ENCODE measurements at regions not wholly inside any gene's neighbourhood (a gene's known extent, or its start where the extent isn't known, plus 50 kb on each side); places are given as distances from the start of the nearest gene placed in this dataset.
"Not testable (repeated sequence)": the region's sequence is repeated elsewhere in the genome, so short reads cannot be mapped to it uniquely, and the experiment has no call there.

GRCh38 chr2:185526161-185526560 lies 212.4 kb upstream of the FSIP2 start:
- no peak for DNase-seq

- DNase-seq = no peak
These were observed 206.9 kb upstream of the FSIP2 start for GRCh38 chr2:185531721-185532120.

- DNase-seq = no peak
These were observed 200.9 kb upstream of the FSIP2 start for GRCh38 chr2:185537689-185538088.

- DNase-seq = no peak
These were observed 171.4 kb upstream of the FSIP2 start for GRCh38 chr2:185567196-185567595.

GRCh38 chr2:185567940-185568339 lies 170.7 kb upstream of the FSIP2 start:
- no peak for DNase-seq

GRCh38 chr2:185578322-185578721 lies 160.3 kb upstream of the FSIP2 start:
- DNase-seq = no peak

GRCh38 chr2:185583058-185583816 lies 155.4 kb upstream of the FSIP2 start:
- no peak for DNase-seq

GRCh38 chr2:185585165-185585564 lies 153.4 kb upstream of the FSIP2 start:
- not testable (repeated sequence) for DNase-seq

- not testable (repeated sequence) for DNase-seq
These were observed 147.3 kb upstream of the FSIP2 start for GRCh38 chr2:185591276-185591675.

- no peak for DNase-seq
These were observed 130.7 kb upstream of the FSIP2 start for GRCh38 chr2:185607945-185608344.

GRCh38 chr2:185608799-185609198 lies 129.8 kb upstream of the FSIP2 start:
- DNase-seq = peak; percentile 63

- DNase-seq = no peak
These were observed 128.3 kb upstream of the FSIP2 start for GRCh38 chr2:185610301-185610700.

GRCh38 chr2:185618625-185619024 lies 120.0 kb upstream of the FSIP2 start:
- no peak for DNase-seq

GRCh38 chr2:185625604-185626003 lies 113.0 kb upstream of the FSIP2 start:
- peak; percentile 12 for DNase-seq

- DNase-seq = peak; percentile 38
These were observed 109.6 kb upstream of the FSIP2 start for GRCh38 chr2:185628985-185629384.

- no peak for DNase-seq
These were observed 105.0 kb upstream of the FSIP2 start for GRCh38 chr2:185633621-185634020.

GRCh38 chr2:185638771-185639170 lies 99.8 kb upstream of the FSIP2 start:
- peak; percentile 90 for DNase-seq

- DNase-seq = no peak
These were observed 98.0 kb upstream of the FSIP2 start for GRCh38 chr2:185640588-185640987.

- peak; percentile 45 for DNase-seq
These were observed 95.2 kb upstream of the FSIP2 start for GRCh38 chr2:185643434-185643833.

- DNase-seq = peak; percentile 86
These were observed 93.8 kb upstream of the FSIP2 start for GRCh38 chr2:185644828-185645227.

GRCh38 chr2:185645529-185645928 lies 93.1 kb upstream of the FSIP2 start:
- peak; percentile 38 for DNase-seq

GRCh38 chr2:185658750-185659149 lies 79.9 kb upstream of the FSIP2 start:
- DNase-seq = no peak

GRCh38 chr2:185663811-185664210 lies 74.8 kb upstream of the FSIP2 start:
- no peak for DNase-seq

GRCh38 chr2:185664384-185664783 lies 74.2 kb upstream of the FSIP2 start:
- DNase-seq = no peak

- no peak for DNase-seq
These were observed 73.3 kb upstream of the FSIP2 start for GRCh38 chr2:185665251-185665814.

Data from RPMI8226 (cell line).